ENCODE measurements at regions not wholly inside any gene's neighbourhood (a gene's known extent, or its start where the extent isn't known, plus 50 kb on each side); places are given as distances from the start of the nearest gene placed in this dataset.

DNA sequence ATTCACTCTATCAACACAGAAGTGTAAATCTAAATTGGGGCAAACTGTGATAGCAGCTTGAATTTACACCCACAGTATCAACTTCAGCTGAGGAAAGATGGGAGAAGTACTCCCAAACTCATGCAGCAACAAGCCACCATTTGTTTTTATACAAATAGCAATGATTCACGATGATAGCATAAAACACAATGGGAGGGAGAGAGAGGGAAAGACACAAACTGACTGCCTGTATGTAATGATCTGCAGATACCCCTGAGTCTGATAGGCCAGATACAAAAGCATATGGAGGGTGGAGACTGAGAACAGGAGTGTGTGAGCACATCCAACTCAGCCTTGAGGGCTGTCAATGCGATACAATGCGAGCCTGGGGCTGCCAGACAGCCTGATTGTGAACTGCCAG is 79.2 kb downstream of the CNTN3 start:
- TF ChIP-seq, protein P1, sequence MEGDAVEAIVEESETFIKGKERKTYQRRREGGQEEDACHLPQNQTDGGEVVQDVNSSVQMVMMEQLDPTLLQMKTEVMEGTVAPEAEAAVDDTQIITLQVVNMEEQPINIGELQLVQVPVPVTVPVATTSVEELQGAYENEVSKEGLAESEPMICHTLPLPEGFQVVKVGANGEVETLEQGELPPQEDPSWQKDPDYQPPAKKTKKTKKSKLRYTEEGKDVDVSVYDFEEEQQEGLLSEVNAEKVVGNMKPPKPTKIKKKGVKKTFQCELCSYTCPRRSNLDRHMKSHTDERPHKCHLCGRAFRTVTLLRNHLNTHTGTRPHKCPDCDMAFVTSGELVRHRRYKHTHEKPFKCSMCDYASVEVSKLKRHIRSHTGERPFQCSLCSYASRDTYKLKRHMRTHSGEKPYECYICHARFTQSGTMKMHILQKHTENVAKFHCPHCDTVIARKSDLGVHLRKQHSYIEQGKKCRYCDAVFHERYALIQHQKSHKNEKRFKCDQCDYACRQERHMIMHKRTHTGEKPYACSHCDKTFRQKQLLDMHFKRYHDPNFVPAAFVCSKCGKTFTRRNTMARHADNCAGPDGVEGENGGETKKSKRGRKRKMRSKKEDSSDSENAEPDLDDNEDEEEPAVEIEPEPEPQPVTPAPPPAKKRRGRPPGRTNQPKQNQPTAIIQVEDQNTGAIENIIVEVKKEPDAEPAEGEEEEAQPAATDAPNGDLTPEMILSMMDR (conservative IDR thresholded peaks at IDR 0.05) = no peak
- TF ChIP-seq EZH2 (IDR thresholded peaks at IDR 0.05; ENCODE audit: low read depth) = no peak

Measured in PC-9 (cell line).